Testis (tissue), 2 donors: ENCODE measurements at regions not wholly inside any gene's neighbourhood (a gene's known extent, or its start where the extent isn't known, plus 50 kb on each side); places are given as distances from the start of the nearest gene placed in this dataset.

ENCODE experiments used
- DNase-seq: peaks from one replicate; pipeline ENCODE4 v3.0.0-alpha.2; 2019
- H3K27ac ChIP-seq, 2 donors: fragments of 200-600 bp; sonication (generic); one replicate each; pipeline ENCODE4 v1.5.1; 2019
- H3K27me3 ChIP-seq: fragments of 200-600 bp; sonication (generic); one replicate; pipeline ENCODE4 v1.5.1; 2019
- H3K36me3 ChIP-seq: fragments of 200-600 bp; sonication (generic); one replicate; pipeline ENCODE4 v1.5.1; 2017; ENCODE audit warnings: low read depth; ENCODE audit errors: missing control alignments
- H3K4me1 ChIP-seq: fragments of 200-600 bp; sonication (generic); one replicate; pipeline ENCODE4 v1.5.1; 2019
- H3K4me3 ChIP-seq, 2 donors: fragments of 200-600 bp; sonication (generic); one replicate each; pipeline ENCODE4 v1.5.1; 2017 to 2019
- H3K9me3 ChIP-seq: fragments of 200-600 bp; sonication (generic); one replicate; pipeline ENCODE4 v1.5.1; 2017
- POLR2A ChIP-seq: fragments of 450-650 bp; IDR thresholded peaks from one replicate; pipeline ENCODE4 v1.6.1; 2017; ENCODE audit warnings: antibody characterized with exemption, mild to moderate bottlenecking, moderate library complexity
- WGBS, 2 donors: methylation state at CpG; one replicate each; pipeline ENCODE4 v1.1.5; 2018; 5-methylcytosine and 5-hydroxymethylcytosine counted together
- intact Hi-C: fragments of 100-400 bp; cut with DNase I; formaldehyde crosslinking; loops from one replicate; pipeline ENCODE4 v1.15.1; 2023; ENCODE audit warnings: low total_unique reads
- TF ChIP-seq, protein P1 (sequence below), 3 experiments: fragments of 450-650 bp in 2 of 3; fragments of 200-600 bp in 1 of 3; sonication (generic) in 1 of 3; IDR thresholded peaks; one replicate each; pipeline ENCODE4 v1.5.1; 2016 to 2019; ENCODE audit warnings: antibody characterized with exemption in 3 of 3, mild to moderate bottlenecking in 2 of 3, moderate library complexity in 1 of 3

DNA sequence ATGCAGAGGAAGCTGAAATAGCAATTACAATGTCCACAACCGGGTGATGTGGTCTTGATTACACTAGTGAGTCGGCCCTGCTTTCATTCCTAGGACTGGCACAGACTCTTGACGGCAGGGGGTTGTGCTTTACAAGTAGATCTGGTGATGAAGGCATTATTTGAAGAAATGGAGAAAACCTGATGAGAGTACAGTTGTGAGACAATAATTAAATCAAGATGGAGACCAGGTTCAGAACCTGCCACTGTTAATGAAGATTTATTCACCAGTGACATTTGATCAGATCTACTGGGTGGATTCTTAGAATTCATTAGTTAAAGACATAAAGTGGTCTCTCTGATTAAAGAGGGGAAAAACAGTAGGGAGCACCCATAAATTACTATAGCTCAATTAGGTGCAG, 747.2 kb downstream of the STPG2 start:
- no peak overlapping the region for H3K4me3 ChIP-seq
- no peaks in the 10 kb centered on the region for H3K4me1 ChIP-seq
- H3K27me3 ChIP-seq: no peaks in the 10 kb centered on the region
- DNase-seq: no peak
- H3K27ac ChIP-seq: no peak overlapping the region
- intact Hi-C loops: no loop called here
- 32 to 58% methylated on average over 3 of the region's 3 CpGs for WGBS, 2 donors
- TF ChIP-seq POLR2A: no peak
- TF ChIP-seq, protein P1, sequence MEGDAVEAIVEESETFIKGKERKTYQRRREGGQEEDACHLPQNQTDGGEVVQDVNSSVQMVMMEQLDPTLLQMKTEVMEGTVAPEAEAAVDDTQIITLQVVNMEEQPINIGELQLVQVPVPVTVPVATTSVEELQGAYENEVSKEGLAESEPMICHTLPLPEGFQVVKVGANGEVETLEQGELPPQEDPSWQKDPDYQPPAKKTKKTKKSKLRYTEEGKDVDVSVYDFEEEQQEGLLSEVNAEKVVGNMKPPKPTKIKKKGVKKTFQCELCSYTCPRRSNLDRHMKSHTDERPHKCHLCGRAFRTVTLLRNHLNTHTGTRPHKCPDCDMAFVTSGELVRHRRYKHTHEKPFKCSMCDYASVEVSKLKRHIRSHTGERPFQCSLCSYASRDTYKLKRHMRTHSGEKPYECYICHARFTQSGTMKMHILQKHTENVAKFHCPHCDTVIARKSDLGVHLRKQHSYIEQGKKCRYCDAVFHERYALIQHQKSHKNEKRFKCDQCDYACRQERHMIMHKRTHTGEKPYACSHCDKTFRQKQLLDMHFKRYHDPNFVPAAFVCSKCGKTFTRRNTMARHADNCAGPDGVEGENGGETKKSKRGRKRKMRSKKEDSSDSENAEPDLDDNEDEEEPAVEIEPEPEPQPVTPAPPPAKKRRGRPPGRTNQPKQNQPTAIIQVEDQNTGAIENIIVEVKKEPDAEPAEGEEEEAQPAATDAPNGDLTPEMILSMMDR (IDR thresholded peaks at IDR 0.05): no peak
- no peaks in the 10 kb centered on the region for H3K36me3 ChIP-seq
- no peaks in the 10 kb centered on the region for H3K9me3 ChIP-seq

DNA sequence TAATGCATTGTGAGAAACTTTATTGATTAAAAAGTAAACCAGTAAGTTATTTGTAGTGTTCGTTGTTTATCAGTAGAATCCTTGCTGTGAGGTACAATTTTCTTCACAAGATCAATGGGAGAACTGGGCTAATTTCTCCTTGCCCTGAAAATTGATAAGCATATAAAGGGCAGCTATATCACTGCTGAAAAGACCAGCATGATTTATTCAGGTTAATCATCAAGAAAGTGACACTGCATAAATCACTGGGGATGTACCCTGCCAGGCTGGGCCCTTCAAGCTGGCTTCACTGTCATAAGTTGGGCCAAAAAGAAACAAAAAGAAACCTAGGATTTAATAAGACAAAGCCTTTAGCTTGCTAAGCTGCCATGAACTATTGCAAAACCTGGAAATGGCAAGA, 746.7 kb downstream of the STPG2 start:
- no peak for DNase-seq
- WGBS, 2 donors: 50 to 74% methylated on average over 1 of the region's 1 CpG
- H3K27ac ChIP-seq: no peak overlapping the region
- H3K27me3 ChIP-seq: no peaks in the 10 kb centered on the region
- no peaks in the 10 kb centered on the region for H3K9me3 ChIP-seq
- no peaks in the 10 kb centered on the region for H3K36me3 ChIP-seq
- TF ChIP-seq POLR2A: no peak
- TF ChIP-seq, protein P1 (IDR thresholded peaks at IDR 0.05): no peak
- intact Hi-C loops: no loop called here
- no peaks in the 10 kb centered on the region for H3K4me1 ChIP-seq
- no peak overlapping the region for H3K4me3 ChIP-seq

DNA sequence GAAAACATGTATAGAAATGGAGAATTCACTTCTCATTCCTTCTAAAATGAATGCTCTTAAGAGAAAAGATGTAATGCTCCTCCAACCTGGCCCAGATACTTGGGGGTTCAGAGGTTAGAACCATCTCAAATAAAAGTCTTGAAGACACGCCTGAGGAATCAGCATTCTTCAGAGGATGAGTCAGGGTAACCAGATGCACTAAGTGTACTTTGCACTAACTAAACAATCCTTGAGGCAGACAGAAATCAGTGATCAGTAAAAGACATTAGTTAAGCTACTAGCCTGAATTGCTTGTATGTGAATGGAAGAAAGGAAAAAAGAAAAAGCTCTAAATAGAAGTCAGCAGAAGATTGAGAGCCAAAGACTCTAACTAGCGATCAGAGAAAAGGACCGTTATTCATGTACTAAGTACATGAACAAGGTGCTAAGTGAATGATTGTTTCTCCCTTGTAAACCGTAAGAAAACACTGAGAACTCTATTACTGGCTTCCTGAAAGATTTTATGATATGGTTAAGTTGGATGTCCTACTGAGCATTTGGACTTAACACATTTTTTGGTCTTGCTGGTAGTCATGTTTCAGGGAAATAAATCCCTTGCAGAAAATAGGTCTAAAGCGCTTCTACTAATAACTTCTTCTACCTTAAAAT, 738.3 kb downstream of the STPG2 start:
- no peak overlapping the region for H3K4me3 ChIP-seq
- H3K9me3 ChIP-seq: no peaks in the 10 kb centered on the region
- WGBS, 2 donors: 79 to 86% methylated on average over 5 of the region's 5 CpGs
- H3K27ac ChIP-seq: no peak overlapping the region
- intact Hi-C loops: no loop called here
- no peaks in the 10 kb centered on the region for H3K27me3 ChIP-seq
- no peaks in the 10 kb centered on the region for H3K36me3 ChIP-seq
- H3K4me1 ChIP-seq: no peaks in the 10 kb centered on the region
- TF ChIP-seq, protein P1 (IDR thresholded peaks at IDR 0.05): no peak
- no peak for TF ChIP-seq POLR2A
- DNase-seq: no peak

DNA sequence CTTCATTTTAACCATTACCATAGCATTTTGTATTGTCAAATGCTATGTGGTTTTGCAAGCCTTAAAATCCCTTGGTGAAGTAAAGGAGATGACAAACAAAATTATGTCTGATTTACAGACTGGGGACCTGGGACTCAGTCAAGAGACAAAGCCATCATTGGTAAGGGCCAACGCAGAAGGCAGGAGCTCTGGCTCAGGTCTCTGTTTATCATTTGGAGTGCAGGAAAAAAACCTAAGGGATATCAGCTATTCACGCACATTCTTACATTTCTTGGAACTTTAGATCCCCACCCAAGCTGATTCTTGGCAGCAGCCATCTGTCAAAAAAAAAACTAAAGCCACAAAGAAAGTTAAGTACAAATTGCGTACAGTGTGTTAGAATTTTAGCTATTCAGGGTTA, 731.9 kb downstream of the STPG2 start:
- intact Hi-C loops: no loop called here
- Histone ChIP-seq H3K9me3 (no peaks in the 10 kb centered on the region), H3K36me3 (no peaks in the 10 kb centered on the region), H3K27ac (no peak overlapping the region), H3K27me3 (no peaks in the 10 kb centered on the region), H3K4me3 (no peak overlapping the region), H3K4me1 (no peaks in the 10 kb centered on the region)
- no peak for DNase-seq
- 36 to 48% methylated on average over 3 of the region's 3 CpGs for WGBS, 2 donors
- TF ChIP-seq, protein P1 (IDR thresholded peaks at IDR 0.05): no peak
- no peak for TF ChIP-seq POLR2A

DNA sequence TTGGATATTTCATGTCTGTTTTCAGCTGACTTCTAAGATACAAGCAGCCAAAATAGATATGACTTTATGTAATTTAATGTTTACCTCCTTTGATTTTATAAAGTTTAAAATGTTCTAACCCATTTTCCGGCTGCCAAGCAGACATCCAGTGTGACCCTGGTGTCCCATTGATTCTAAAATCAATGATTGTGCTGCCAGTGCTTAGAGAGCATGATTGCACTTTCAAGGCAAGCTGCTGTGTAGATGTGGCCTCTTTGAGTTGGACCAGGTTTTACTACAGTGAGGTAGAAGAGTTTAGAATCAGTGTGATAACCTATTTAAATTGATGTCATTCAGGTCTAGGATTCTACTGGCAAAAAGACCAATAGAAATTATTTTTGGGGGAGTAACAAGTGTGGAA, 730.9 kb downstream of the STPG2 start:
- Histone ChIP-seq H3K4me1 (no peaks in the 10 kb centered on the region), H3K4me3 (no peak overlapping the region), H3K27ac (no peak overlapping the region), H3K36me3 (no peaks in the 10 kb centered on the region), H3K27me3 (no peaks in the 10 kb centered on the region), H3K9me3 (no peaks in the 10 kb centered on the region)
- intact Hi-C loops: no loop called here
- 30 to 65% methylated on average over 1 of the region's 1 CpG for WGBS, 2 donors
- TF ChIP-seq, protein P1 (IDR thresholded peaks at IDR 0.05): no peak
- no peak for TF ChIP-seq POLR2A
- DNase-seq: no peak
